ENCODE measurements at regions not wholly inside any gene's neighbourhood (a gene's known extent, or its start where the extent isn't known, plus 50 kb on each side); places are given as distances from the start of the nearest gene placed in this dataset.

- DNase-seq (ENCODE audit: low spot score) = no peak
- intact Hi-C loops (cut with DNase I) = no loop called here
Measured at GRCh38 chr5:57817001-57817453, 334.4 kb upstream of the ACTBL2 start.

GRCh38 chr5:57816108-57816507 lies 333.5 kb upstream of the ACTBL2 start:
- DNase-seq (ENCODE audit: low spot score) = no peak
- intact Hi-C loops (cut with DNase I) = no loop called here

GRCh38 chr5:57805732-57806131 lies 323.1 kb upstream of the ACTBL2 start:
- no peak for DNase-seq (ENCODE audit: low spot score)
- intact Hi-C loops (cut with DNase I) = no loop called here

- no peak for DNase-seq (ENCODE audit: low spot score)
- intact Hi-C loops (cut with DNase I) = no loop called here
Measured at GRCh38 chr5:57805170-57805569, 322.6 kb upstream of the ACTBL2 start.

GRCh38 chr5:57804505-57804904 lies 321.9 kb upstream of the ACTBL2 start:
- DNase-seq (ENCODE audit: low spot score) = no peak
- intact Hi-C loops (cut with DNase I) = no loop called here

- intact Hi-C loops (cut with DNase I) = no loop called here
- DNase-seq (ENCODE audit: low spot score) = no peak
Measured at GRCh38 chr5:57804007-57804444, 321.4 kb upstream of the ACTBL2 start.

- DNase-seq (ENCODE audit: low spot score) = no peak
- intact Hi-C loops (cut with DNase I) = no loop called here
Measured at GRCh38 chr5:57802131-57802530, 319.5 kb upstream of the ACTBL2 start.

- no peak for DNase-seq (ENCODE audit: low spot score)
- intact Hi-C loops (cut with DNase I) = loop anchor here in 1 of 2 donors (10.0 kb wide), 1 partner anchor 1180 kb away; no protein-coding TSS in a partner anchor
Measured at GRCh38 chr5:57795203-57795602, 312.6 kb upstream of the ACTBL2 start.

GRCh38 chr5:57791875-57792274 lies 309.3 kb upstream of the ACTBL2 start:
- intact Hi-C loops (cut with DNase I) = loop anchor here in 1 of 2 donors (10.0 kb wide), 1 partner anchor 1183 kb away; no protein-coding TSS in a partner anchor
- no peak for DNase-seq (ENCODE audit: low spot score)

GRCh38 chr5:57785946-57786345 lies 303.3 kb upstream of the ACTBL2 start:
- no peak for DNase-seq (ENCODE audit: low spot score)
- intact Hi-C loops (cut with DNase I) = no loop called here

GRCh38 chr5:57784121-57784520 lies 301.5 kb upstream of the ACTBL2 start:
- intact Hi-C loops (cut with DNase I) = loop anchor here in 1 of 2 donors (5.0 kb wide), 1 partner anchor 678 kb away; the partner anchor contains the start of gene PLK2
- DNase-seq (ENCODE audit: low spot score) = no peak

GRCh38 chr5:57783693-57784092 lies 301.1 kb upstream of the ACTBL2 start:
- intact Hi-C loops (cut with DNase I) = loop anchor here in 1 of 2 donors (5.0 kb wide), 1 partner anchor 679 kb away; the partner anchor contains the start of gene PLK2
- DNase-seq (ENCODE audit: low spot score) = no peak

GRCh38 chr5:57780961-57781325 lies 298.3 kb upstream of the ACTBL2 start:
- no peak for DNase-seq (ENCODE audit: low spot score)
- intact Hi-C loops (cut with DNase I) = loop anchor here in 1 of 2 donors (5.0 kb wide), 1 partner anchor 681 kb away; the partner anchor contains the start of gene PLK2

GRCh38 chr5:57780306-57780960 lies 297.8 kb upstream of the ACTBL2 start:
- intact Hi-C loops (cut with DNase I) = loop anchor here in 1 of 2 donors (5.0 kb wide), 1 partner anchor 682 kb away; the partner anchor contains the start of gene PLK2
- DNase-seq (ENCODE audit: low spot score) = peak; percentile 76

GRCh38 chr5:57779383-57780223 lies 297.0 kb upstream of the ACTBL2 start:
- intact Hi-C loops (cut with DNase I) = loop anchor here (5.0 to 10.0 kb wide), 3 partner anchors 485 to 685 kb away; partner anchors contain the start of gene PLK2 (in 2 of the 2)
- DNase-seq (ENCODE audit: low spot score) = no peak

- DNase-seq (ENCODE audit: low spot score) = no peak
- intact Hi-C loops (cut with DNase I) = loop anchor here (10.0 kb wide), 2 partner anchors 484 to 686 kb away; partner anchors contain the start of gene PLK2 (in 1 of the 2)
Measured at GRCh38 chr5:57778501-57779091, 296.0 kb upstream of the ACTBL2 start.

- no peak for DNase-seq (ENCODE audit: low spot score)
- intact Hi-C loops (cut with DNase I) = loop anchor here (10.0 kb wide), 2 partner anchors 482 to 688 kb away; partner anchors contain the start of gene PLK2 (in 1 of the 2)
Measured at GRCh38 chr5:57777174-57777581, 294.6 kb upstream of the ACTBL2 start.

- intact Hi-C loops (cut with DNase I) = loop anchor here (10.0 kb wide), 2 partner anchors 481 to 689 kb away; partner anchors contain the start of gene PLK2 (in 1 of the 2)
- no peak for DNase-seq (ENCODE audit: low spot score)
Measured at GRCh38 chr5:57776035-57776434, 293.4 kb upstream of the ACTBL2 start.

- DNase-seq (ENCODE audit: low spot score) = no peak
- intact Hi-C loops (cut with DNase I) = loop anchor here (10.0 kb wide), 2 partner anchors 480 to 690 kb away; partner anchors contain the start of gene PLK2 (in 1 of the 2)
Measured at GRCh38 chr5:57774439-57774838, 291.8 kb upstream of the ACTBL2 start.

All from posterior vena cava (tissue), 2 donors.